ENCODE measurements at regions not wholly inside any gene's neighbourhood (a gene's known extent, or its start where the extent isn't known, plus 50 kb on each side); places are given as distances from the start of the nearest gene placed in this dataset.

DNA sequence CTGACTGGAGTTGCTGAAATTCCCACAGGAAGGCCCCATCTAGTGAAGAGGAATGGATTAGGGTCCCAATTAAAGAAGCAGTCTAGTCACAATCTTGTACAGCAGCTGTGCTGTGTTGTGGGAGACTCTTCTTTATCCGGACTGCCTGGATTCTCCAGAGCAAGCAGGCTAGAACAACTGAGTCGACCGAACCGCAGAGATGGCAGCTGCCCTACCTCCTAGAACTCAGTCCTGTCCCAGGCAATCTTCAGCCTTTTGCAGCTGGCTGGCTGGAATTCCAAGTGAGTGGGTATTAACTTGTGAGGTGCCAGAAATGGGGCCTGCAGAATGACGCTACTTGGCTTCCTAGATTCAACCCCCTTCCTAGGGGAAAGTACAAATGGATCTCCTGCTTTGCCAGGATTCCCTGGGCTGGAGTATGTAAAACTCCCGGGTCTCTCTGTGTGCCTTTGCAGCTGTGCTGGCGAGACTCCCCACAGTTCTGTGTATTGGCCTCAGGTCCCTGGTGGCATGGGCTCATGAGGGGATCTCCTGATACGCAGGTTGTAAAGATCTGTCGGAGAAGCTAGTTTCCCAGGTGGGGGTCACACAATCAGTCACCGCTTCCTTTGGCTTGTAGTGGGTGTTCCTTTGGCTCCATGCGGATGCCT lies 1952.6 kb upstream of the LRRTM1 start:
- TF ChIP-seq, protein P1, sequence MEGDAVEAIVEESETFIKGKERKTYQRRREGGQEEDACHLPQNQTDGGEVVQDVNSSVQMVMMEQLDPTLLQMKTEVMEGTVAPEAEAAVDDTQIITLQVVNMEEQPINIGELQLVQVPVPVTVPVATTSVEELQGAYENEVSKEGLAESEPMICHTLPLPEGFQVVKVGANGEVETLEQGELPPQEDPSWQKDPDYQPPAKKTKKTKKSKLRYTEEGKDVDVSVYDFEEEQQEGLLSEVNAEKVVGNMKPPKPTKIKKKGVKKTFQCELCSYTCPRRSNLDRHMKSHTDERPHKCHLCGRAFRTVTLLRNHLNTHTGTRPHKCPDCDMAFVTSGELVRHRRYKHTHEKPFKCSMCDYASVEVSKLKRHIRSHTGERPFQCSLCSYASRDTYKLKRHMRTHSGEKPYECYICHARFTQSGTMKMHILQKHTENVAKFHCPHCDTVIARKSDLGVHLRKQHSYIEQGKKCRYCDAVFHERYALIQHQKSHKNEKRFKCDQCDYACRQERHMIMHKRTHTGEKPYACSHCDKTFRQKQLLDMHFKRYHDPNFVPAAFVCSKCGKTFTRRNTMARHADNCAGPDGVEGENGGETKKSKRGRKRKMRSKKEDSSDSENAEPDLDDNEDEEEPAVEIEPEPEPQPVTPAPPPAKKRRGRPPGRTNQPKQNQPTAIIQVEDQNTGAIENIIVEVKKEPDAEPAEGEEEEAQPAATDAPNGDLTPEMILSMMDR (IDR thresholded peaks at IDR 0.05; ENCODE audit: extremely low read depth, missing control alignments) = no peak
- no peak for DNase-seq (ENCODE audit: low spot score)

DNA sequence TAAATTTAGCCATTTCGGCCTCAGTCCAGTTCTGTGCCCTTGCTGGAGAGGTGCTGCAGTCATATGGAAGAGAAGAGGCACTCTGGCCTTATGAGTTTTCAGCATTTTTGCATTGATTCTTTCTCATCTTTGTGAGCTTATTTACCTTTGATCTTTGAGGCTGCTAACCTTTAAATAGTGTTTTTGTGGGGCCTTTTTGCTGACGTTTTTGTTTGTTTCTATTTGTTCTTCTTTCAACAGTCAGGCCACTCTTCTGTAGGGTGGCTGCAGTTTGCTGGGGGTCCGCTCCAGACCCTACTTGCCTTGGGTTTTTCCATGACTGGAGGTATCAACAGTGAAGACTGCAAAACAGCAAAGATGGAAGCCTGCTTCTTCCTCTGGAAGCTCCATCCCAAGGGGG lies 1951.7 kb upstream of the LRRTM1 start:
- TF ChIP-seq, protein P1 (IDR thresholded peaks at IDR 0.05; ENCODE audit: extremely low read depth, missing control alignments) = no peak
- no peak for DNase-seq (ENCODE audit: low spot score)

DNA sequence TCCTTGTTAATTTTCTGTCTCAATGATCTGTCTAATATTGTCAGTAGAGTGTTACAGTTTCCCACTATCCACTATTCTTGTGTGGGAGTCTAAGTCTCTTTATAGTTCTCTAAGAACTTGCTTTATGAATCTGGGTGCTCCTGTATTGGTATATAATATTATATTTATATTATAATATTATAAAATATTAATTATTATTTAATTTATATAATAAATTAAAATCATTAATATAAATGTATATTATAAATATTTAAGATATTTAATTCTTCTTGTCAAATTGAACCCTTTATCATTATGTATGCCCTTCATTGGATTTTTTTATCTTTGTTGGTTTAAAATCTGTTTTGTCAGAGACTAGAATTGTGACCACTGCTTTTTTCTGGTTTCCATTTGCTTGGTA lies 1950.2 kb upstream of the LRRTM1 start:
- TF ChIP-seq, protein P1 (IDR thresholded peaks at IDR 0.05; ENCODE audit: extremely low read depth, missing control alignments) = no peak

DNA sequence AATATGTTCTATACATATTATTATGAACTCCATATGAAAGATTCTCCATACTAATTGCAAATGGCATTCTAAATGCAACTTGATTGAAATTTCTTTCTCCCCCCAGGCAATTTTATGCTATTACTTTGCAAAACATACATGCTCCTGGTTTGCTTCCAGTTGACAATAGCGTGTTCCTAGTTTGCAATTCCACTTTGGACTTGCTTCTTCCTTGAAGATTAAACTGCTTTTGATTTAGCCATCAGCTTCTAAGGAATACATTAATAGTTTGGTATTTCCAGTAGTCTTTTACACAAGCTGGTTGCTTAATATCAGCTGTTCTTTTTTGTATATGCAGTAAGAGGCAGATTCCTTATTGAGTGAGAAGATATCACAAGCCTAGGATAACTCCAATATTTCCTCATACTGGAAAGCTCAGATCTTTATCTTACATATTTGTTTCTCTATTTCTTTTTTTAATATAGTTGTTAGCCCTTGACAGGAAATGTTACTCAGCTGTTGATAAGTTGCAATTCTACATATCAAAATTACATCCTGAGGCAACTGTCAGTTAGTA lies 1941.7 kb upstream of the LRRTM1 start:
- TF ChIP-seq, protein P1 (IDR thresholded peaks at IDR 0.05; ENCODE audit: extremely low read depth, missing control alignments) = no peak
- DNase-seq (ENCODE audit: low spot score) = no peak

More for the DNA sequence above, 1950.2 kb upstream of the LRRTM1 start:
- no peak for DNase-seq (ENCODE audit: low spot score)

DNA sequence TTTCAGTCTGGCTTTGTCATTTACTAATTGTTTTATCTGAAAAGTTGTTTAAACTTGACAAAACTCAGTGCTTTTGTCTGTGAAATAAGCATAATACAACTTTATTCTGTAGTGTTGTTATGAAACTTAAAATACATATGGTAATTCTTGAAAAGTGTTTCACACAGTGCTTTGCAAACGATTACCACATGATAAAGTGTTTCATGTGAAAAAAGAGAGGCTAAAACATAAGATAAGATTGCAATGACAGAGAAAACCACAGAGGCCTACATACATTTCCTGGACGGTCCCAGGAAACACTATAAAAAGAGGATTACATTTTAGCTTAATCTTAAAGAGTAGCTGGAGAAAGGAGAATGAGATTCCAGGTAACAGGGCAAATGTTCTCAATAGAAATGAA lies 1934.6 kb upstream of the LRRTM1 start:
- DNase-seq (ENCODE audit: low spot score) = no peak
- TF ChIP-seq, protein P1 (IDR thresholded peaks at IDR 0.05; ENCODE audit: extremely low read depth, missing control alignments) = no peak

DNA sequence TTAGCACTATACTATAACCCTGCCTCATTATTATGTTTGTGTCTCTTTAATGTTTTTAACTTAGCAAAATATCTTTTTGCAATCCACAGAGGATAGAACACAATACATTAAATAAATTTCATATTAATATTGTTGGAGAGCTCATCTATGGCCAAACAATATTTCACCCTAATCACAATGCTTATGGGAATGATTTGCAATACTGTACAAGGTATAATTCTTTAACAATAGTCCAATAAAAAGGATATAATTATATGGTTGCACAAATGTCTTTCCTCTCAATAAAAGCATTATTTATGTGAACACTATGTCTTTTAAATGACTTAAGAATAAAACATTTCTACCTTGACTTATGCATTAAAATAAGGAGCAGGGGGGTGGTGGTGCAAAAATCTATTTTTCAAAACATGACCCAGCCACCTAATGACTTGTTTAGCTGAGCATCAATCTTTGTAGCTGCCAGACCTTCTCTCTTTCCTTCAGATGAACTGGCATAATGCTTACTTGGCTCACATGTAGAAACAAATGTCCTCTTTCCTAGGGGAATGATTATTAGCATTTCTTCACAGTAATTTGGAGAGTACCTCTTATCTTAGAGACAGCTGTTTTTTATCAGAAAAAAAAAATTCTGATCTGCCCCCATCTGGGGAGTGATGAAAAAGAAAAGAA lies 1933.6 kb upstream of the LRRTM1 start:
- DNase-seq (ENCODE audit: low spot score) = no peak
- TF ChIP-seq, protein P1 (IDR thresholded peaks at IDR 0.05; ENCODE audit: extremely low read depth, missing control alignments) = no peak

DNA sequence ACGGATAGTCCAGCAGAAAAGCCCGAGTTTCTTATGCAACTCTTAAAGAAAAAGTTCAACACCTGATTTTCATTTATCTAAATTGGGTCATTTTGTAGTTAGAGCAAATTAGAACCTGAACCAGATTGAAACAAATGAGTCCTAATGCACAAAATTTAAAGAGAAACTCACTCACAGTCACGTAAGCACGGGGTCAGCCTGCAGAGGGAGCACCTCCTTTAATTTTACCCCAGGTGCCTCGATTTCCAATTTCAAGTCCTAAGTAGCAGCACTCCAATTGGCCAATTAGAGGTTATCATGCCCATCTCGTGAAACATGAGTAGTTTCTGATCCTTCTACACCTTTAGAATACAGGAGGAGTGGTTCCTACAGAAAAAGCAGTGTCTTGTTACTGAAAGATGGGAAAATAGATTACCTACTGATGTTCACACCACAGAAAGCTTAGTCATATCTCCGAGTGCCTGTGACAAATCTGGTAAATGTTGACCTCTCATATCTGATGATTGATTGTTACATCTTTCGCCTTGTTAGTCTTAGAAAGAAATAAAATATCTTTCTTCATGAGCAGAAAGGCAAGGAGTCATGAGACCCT lies 1929.8 kb upstream of the LRRTM1 start:
- no peak for DNase-seq (ENCODE audit: low spot score)
- TF ChIP-seq, protein P1 (IDR thresholded peaks at IDR 0.05; ENCODE audit: extremely low read depth, missing control alignments) = no peak

All from GM20000 (cell line).